ENCODE measurements at regions not wholly inside any gene's neighbourhood (a gene's known extent, or its start where the extent isn't known, plus 50 kb on each side); places are given as distances from the start of the nearest gene placed in this dataset.

DNA sequence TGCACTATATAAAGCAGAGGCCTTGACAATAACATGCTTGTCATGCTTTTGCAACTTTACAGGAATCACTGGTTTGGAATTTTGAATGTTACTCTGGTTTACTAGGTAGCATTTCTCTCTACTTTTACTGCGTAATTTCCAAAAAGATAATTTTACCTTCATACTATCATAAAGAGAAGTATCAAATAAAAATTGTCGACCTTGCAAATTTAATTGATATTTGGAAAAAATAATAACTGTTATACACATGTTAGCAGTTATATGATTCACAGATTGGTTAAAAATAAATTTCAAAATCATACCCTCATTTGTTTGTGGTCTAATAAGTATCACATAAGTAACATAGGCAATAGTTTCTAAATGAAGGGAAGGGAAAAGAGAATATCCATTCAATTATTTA, 228.5 kb upstream of the CACNA2D1 start:
- Mint-ChIP-seq H3K4me3 (no peak overlapping the region), H3K27me3 (ENCODE audit: low read depth in 3 of 3) (no peaks in the 10 kb centered on the region), H3K36me3 (no peaks in the 10 kb centered on the region), H3K4me1 (no peaks in the 10 kb centered on the region), H3K27ac (no peak overlapping the region), H3K9me3 (no peaks in the 10 kb centered on the region)
- no peaks in the 10 kb centered on the region for H4K20me1 ChIP-seq (ENCODE audit: insufficient read depth, low read length)
- no peak overlapping the region for H3K4me3 ChIP-seq (replicated peaks in 1 of 3; ENCODE audit: low read depth in 2 of 3, low read length in 3 of 3)
- no peak overlapping the region for H3K9ac ChIP-seq (ENCODE audit: insufficient read depth, low read length, poor library complexity, severe bottlenecking)
- H3K4me2 ChIP-seq (replicated peaks; ENCODE audit: extremely low read depth, low read length, poor library complexity, severe bottlenecking) = no peak overlapping the region
- no peak overlapping the region for H3K27ac ChIP-seq (ENCODE audit: low read depth in 1 of 2, low read length in 2 of 2)
- H3K9me3 ChIP-seq (replicated peaks in 1 of 2; ENCODE audit: control insufficient read depth in 1 of 2, insufficient read depth in 1 of 2, low read length in 2 of 2) = no peaks in the 10 kb centered on the region
- no peak for DNase-seq
- no peaks in the 10 kb centered on the region for H3K27me3 ChIP-seq (ENCODE audit: control insufficient read depth in 2 of 2, insufficient read depth in 2 of 2, low read length in 2 of 2)
- H2AFZ ChIP-seq (ENCODE audit: insufficient read depth, low read depth, low read length, poor library complexity, severe bottlenecking) = no peak overlapping the region
- no peaks in the 10 kb centered on the region for H3K4me1 ChIP-seq (ENCODE audit: control insufficient read depth in 1 of 2, insufficient read depth in 2 of 2, low read length in 2 of 2)
- H3K36me3 ChIP-seq (replicated peaks in 1 of 2; ENCODE audit: control insufficient read depth in 1 of 2, insufficient read depth in 2 of 2, low read length in 2 of 2) = no peaks in the 10 kb centered on the region
- intact Hi-C loops (cut with micrococcal nuclease) = no loop called here
- no peaks in the 10 kb centered on the region for H3K79me2 ChIP-seq (ENCODE audit: insufficient read depth, low read length)
- no CpG with 5 or more reads among the region's 2 CpGs for WGBS (ENCODE audit: insufficient coverage)
- TF ChIP-seq, protein P1, sequence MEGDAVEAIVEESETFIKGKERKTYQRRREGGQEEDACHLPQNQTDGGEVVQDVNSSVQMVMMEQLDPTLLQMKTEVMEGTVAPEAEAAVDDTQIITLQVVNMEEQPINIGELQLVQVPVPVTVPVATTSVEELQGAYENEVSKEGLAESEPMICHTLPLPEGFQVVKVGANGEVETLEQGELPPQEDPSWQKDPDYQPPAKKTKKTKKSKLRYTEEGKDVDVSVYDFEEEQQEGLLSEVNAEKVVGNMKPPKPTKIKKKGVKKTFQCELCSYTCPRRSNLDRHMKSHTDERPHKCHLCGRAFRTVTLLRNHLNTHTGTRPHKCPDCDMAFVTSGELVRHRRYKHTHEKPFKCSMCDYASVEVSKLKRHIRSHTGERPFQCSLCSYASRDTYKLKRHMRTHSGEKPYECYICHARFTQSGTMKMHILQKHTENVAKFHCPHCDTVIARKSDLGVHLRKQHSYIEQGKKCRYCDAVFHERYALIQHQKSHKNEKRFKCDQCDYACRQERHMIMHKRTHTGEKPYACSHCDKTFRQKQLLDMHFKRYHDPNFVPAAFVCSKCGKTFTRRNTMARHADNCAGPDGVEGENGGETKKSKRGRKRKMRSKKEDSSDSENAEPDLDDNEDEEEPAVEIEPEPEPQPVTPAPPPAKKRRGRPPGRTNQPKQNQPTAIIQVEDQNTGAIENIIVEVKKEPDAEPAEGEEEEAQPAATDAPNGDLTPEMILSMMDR (IDR thresholded peaks at IDR 0.05) = no peak

DNA sequence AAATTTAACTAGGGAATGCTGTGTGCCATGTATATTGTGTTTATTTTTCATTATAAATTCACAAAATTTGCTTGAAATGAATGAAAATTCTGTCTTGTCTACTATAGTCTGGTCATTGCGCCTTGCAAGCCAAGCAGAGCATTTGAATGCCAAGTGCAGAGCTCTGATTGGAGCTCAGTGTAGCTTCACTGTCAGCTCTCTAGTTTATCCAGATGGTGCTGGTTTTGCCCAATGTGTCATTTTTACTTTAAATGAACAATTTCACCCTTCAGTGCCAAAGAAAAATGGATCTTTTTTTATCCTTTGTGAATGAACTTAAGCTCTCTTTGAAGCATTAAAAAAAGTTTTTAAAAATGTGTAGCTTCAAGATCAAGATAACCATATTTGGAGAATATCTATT, 225.6 kb upstream of the CACNA2D1 start:
- Histone ChIP-seq H3K36me3 (replicated peaks in 1 of 2; ENCODE audit: control insufficient read depth in 1 of 2, insufficient read depth in 2 of 2, low read length in 2 of 2) (no peaks in the 10 kb centered on the region), H3K4me2 (replicated peaks; ENCODE audit: extremely low read depth, low read length, poor library complexity, severe bottlenecking) (no peak overlapping the region), H2AFZ (ENCODE audit: insufficient read depth, low read depth, low read length, poor library complexity, severe bottlenecking) (no peak overlapping the region), H3K4me3 (replicated peaks in 1 of 3; ENCODE audit: low read depth in 2 of 3, low read length in 3 of 3) (no peak overlapping the region), H3K27ac (ENCODE audit: low read depth in 1 of 2, low read length in 2 of 2) (no peak overlapping the region), H4K20me1 (ENCODE audit: insufficient read depth, low read length) (no peaks in the 10 kb centered on the region), H3K9ac (ENCODE audit: insufficient read depth, low read length, poor library complexity, severe bottlenecking) (no peak overlapping the region), H3K4me1 (ENCODE audit: control insufficient read depth in 1 of 2, insufficient read depth in 2 of 2, low read length in 2 of 2) (no peaks in the 10 kb centered on the region), H3K79me2 (ENCODE audit: insufficient read depth, low read length) (no peaks in the 10 kb centered on the region), H3K27me3 (ENCODE audit: control insufficient read depth in 2 of 2, insufficient read depth in 2 of 2, low read length in 2 of 2) (no peaks in the 10 kb centered on the region), H3K9me3 (replicated peaks in 1 of 2; ENCODE audit: control insufficient read depth in 1 of 2, insufficient read depth in 1 of 2, low read length in 2 of 2) (no peaks in the 10 kb centered on the region)
- no peaks in the 10 kb centered on the region for H3K27me3 Mint-ChIP-seq (ENCODE audit: low read depth in 3 of 3)
- H3K27ac Mint-ChIP-seq = no peak overlapping the region
- H3K9me3 Mint-ChIP-seq = no peaks in the 10 kb centered on the region
- intact Hi-C loops (cut with micrococcal nuclease) = no loop called here
- no CpG with 5 or more reads among the region's 1 CpG for WGBS (ENCODE audit: insufficient coverage)
- no peak for DNase-seq
- H3K4me1 Mint-ChIP-seq = no peaks in the 10 kb centered on the region
- H3K36me3 Mint-ChIP-seq = no peaks in the 10 kb centered on the region
- H3K4me3 Mint-ChIP-seq = no peak overlapping the region
- TF ChIP-seq, protein P1 (IDR thresholded peaks at IDR 0.05) = no peak
